Stimulated activated CD4-positive, alpha-beta T cell treated with anti-CD3 and anti-CD28 coated beads, Interleukin-12 subunit alpha, Interleukin-12 subunit beta, amount 100 ng/mL, for 24 hours (primary cell): ENCODE measurements at regions not wholly inside any gene's neighbourhood (a gene's known extent, or its start where the extent isn't known, plus 50 kb on each side); places are given as distances from the start of the nearest gene placed in this dataset.

Experiments used
- DNase-seq, 2 experiments: peaks; one replicate each; pipeline ENCODE4 v3.0.0-alpha.2; 2020; ENCODE audit warnings: low read depth in 2 of 2

- DNase-seq: no peak
These were observed 228.8 kb upstream of the RGMA start for GRCh38 chr15:93317772-93318171.

DNA sequence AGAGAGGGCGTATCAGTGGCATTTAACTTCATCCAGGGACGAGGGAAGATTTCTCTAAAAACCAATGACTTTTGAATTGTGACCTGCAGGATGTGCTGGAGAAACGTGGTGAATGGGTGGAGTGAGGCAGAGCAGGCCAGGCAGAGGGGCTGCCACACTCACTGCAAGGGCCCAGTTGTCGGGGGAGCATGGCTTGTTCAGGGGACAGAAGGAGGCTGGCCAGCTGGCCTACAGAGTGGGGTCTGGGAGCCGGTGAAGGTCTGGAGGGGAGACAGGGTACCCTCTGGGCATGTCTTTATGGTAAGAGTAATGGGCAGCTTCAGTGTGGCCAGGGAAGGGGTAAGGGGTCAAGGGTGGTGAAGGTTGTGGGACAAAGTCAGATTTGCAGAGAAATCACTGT, 225.2 kb upstream of the RGMA start:
- DNase-seq: no peak

- DNase-seq: no peak
These were observed 224.0 kb upstream of the RGMA start for GRCh38 chr15:93312891-93313486.

DNA sequence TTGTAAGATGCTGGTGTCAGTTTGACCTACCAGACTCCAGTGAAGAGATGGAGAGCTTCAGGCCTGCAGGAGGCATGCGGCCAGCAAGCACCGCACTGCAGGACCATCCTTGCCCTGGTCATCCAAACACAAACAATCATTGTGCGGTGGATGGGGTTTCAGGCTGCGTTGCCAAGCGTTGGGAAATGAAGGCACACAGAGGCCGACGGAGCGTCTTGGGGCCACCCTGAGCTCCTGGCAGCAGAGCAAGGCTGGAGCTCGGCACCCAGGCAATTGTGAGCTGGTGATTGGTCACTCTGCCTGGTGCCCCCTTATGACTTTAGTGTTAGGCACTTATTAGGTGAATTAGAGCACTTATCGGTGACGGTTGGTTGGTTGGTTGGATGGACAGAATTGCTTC, 222.6 kb upstream of the RGMA start:
- no peak for DNase-seq

DNA sequence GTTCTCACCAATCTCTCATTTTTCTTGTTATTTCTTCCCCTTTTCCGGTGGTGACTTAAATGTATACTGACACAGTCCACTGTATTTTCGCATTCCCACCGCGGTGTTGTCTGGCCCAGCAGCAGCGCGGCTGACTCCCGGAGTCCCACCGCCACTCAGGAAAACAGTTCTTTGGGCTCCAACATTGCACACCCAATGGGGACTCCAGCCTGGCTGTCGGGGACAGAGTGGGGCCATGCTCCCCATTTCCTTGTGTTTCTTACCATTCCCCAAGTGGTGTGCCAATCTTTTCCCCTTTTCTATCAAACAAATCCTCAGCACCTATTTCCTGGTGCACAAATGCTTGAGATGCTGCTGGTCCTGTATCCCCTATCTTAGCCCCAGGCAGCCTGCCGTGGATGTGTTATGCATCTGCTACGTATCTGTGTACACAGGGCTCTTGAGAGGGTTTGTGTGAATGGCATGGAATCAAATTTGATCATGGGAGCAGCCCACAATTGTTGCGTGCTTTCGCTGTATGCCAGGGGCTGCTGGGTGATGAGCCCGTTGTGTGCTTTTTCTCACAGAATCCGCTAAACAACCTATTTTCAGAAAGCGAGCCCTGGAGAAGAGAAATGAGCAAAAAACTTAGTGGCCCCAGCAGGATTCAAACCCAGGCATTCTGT, 219.1 kb upstream of the RGMA start:
- DNase-seq: no peak

- DNase-seq: no peak
These were observed 218.5 kb upstream of the RGMA start for GRCh38 chr15:93307513-93307912.

DNA sequence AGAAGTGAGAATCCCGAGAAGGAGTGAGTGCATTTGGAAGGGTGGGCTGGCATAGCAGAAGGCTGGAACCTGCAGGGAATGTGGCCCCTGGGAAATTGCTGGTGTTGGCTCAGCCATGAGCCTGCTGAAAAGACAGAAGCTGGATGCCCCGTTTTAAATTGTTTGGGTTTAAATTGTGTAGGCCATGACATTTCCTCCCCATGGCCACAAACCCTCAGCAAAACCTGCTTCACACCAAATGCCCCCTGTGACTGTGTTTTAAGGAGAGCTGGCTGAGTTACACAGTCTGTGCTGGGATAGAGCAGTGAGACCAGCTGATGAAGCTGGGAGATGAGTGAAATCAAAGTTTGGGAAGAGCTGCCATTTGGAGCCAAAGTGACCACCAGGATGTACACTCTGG, 216.3 kb upstream of the RGMA start:
- DNase-seq: no peak

DNA sequence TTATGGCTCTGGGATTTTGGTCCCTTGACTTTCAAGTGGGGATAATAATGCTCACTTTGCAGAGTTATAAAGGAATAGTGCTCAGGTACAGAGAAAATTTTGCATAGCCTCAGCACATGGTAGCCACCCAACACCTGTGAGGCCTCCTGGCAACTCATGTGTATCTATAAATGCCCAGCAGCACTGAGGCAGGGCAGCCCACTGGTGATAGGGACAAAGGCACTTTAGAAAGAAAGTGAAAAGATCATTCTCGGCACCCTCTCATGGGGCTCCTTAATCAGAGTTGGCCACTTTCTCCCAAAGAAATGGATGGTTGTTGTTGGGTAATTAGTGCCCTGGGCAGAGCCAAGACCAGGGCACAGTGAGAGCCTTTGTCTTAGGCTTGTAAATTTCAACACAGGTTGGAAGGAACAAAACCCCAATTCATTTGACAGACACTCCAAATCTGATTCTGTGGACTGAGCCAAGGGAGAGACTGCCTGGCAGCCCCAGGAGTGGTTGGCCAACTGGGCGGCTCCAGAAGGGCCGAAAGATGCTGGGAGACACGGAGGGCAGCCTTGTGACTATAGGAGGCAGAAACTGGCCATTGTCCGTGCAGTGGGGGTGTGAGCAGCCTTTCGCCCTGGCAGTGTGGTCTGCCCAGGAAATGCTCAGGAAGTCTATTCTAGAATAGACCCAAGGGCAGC, 213.2 kb upstream of the RGMA start:
- no peak for DNase-seq

GRCh38 chr15:93300796-93301195, 211.8 kb upstream of the RGMA start:
- DNase-seq: no peak

- no peak for DNase-seq
These were observed 210.7 kb upstream of the RGMA start for GRCh38 chr15:93299675-93300074.

- no peak for DNase-seq
These were observed 209.9 kb upstream of the RGMA start for GRCh38 chr15:93298901-93299300.

- no peak for DNase-seq
These were observed 207.9 kb upstream of the RGMA start for GRCh38 chr15:93296759-93297500.

GRCh38 chr15:93294896-93295295, 205.9 kb upstream of the RGMA start:
- no peak for DNase-seq

GRCh38 chr15:93294066-93294465, 205.1 kb upstream of the RGMA start:
- no peak for DNase-seq

DNA sequence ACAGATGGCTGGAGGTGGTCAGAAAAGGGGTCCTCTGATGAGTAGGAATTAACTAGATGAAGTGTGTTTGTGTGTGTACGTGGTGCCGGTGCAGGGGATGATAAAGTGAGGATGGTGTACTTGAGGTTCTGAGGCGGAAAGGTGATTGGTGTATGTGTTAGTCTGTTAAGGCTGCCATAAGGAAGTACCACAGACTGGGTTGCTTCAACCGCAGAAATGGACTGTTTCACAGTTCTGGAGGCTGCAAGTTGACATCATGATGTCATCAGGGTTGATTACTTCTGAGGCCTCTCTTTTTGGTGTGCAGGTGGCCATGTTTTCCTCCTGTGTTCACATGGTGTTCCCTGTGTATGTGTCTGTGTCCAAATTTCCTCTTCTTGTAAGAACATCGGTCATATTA, 202.4 kb upstream of the RGMA start:
- no peak for DNase-seq

DNA sequence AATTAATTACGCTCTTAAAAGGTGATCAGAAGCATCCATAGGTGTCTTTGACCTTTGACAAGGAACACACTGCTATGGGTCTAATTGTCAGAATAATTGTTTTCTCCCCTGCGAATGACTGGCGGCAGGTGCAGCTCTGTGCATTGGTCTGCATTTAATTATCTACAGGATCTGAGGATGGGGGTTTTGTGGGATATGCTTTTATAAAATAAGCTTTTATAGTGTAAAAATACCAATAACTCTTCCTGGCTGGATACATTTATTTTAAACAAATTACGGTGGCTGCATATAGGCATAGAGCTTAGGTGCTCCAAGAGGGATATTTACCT, 201.6 kb upstream of the RGMA start:
- no peak for DNase-seq

GRCh38 chr15:93289941-93290617, 201.1 kb upstream of the RGMA start:
- no peak for DNase-seq

DNA sequence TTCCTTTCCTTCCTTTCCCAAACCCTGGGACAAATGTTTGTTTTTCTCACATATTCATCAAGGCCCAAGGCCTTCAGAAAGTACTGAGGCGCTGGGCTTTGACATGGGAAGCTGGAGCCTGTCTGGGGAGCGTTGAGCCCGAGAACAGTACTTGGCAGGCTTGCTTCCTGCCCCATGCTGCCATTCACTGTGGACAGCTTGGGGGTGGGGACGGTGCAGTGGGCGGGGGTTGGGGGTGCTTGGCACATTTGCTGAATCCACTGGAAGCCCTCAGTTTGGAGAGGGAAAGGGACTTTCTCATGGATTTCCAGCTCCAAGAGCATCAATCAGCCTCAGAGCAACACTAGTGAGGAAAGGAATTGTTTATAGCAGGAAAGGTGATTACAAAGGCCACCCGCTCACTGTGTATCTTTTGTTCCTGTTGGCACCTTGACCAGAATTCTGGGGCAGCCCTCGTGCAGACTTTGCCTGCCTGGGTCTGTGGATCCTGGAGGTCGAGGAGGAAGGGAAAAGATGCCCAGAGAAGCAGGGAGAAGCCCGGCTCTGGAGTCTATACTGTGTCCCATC, 199.8 kb upstream of the RGMA start:
- DNase-seq: no peak

DNA sequence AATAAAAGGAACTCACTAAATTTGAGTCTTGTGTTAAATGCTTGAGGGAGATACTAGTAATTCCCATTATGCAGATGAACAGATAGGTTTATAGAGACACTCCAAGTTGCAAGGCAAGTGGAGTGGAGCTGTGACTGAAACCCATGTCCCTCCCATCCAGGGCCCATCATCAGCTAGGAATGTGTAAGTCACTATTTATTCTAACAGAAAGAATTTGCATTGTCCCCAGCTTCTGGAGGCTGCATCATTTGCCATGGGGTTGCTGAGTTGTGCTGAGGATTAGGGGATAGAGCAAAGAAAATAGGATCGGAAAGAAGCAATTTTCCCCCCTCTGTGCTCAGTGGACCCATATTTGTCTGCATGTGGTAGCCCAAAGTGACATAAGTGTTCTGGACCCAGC, 197.4 kb upstream of the RGMA start:
- DNase-seq: no peak

GRCh38 chr15:93283854-93284253, 194.8 kb upstream of the RGMA start:
- DNase-seq: no peak

DNA sequence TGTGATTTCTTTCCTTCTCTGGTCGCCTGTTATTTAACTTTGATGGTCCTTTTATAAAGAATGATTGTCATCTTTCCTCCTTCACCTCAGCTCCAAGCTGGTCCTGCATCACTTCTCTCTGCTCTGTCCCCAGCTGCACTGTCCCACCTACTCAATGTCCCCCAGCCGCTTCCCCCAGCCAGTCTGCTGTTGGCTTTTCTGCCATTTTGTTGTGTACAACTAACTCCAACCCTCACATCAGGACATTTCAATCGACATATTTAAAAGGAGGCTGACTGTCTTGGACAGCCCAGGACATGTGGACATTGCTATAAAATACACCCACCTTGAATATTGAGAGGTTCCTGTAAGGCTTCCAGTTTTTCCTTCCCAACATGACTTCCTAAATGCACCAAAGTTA, 193.8 kb upstream of the RGMA start:
- DNase-seq: no peak

DNA sequence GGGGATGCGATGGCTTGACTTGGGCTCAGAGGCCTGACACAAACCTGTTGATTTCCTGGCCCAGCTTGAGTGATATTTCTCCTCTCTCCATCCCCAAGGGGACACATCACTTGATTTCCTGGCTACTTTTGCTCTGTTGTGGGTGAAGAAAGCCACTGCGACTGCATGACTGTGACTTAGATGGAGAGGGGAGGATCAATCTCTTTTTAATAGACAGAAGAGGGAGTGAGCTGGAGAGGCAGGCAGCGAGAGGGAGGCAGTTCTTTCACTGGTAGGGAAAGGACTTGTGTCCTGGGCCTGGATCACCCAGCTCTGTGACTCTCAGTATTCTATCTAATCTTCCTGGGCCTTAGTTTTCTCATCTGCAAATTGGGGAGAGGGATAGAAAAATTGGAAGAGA, 189.8 kb upstream of the RGMA start:
- DNase-seq: no peak
